ENCODE measurements at regions not wholly inside any gene's neighbourhood (a gene's known extent, or its start where the extent isn't known, plus 50 kb on each side); places are given as distances from the start of the nearest gene placed in this dataset.

DNA sequence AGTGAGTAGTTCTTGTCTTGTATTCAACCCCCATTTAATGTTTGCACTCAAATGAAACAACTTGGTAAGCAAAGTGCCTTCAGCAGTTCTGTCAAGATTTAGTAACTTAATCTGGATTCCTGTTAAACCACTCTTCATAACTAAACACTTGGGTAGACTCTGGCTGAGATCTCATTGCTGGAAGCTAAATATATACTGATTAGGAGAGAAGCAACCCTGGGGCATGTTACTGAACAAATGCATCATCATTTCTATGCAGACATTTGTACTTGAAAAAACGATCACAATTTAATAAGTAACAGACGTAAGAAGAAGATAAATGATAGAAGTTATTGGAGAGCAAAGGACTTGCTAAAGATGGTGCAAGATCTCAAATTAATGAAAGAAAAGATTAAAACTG lies 308.4 kb upstream of the POM121L12 start:
- Mint-ChIP-seq H3K9me3 (no peaks in the 10 kb centered on the region), H3K36me3 (ENCODE audit: low read depth) (no peaks in the 10 kb centered on the region), H3K27ac (no peak overlapping the region), H3K4me1 (no peaks in the 10 kb centered on the region), H3K27me3 (ENCODE audit: low read depth) (no peaks in the 10 kb centered on the region), H3K4me3 (no peak overlapping the region)
- TF ChIP-seq, protein P1, sequence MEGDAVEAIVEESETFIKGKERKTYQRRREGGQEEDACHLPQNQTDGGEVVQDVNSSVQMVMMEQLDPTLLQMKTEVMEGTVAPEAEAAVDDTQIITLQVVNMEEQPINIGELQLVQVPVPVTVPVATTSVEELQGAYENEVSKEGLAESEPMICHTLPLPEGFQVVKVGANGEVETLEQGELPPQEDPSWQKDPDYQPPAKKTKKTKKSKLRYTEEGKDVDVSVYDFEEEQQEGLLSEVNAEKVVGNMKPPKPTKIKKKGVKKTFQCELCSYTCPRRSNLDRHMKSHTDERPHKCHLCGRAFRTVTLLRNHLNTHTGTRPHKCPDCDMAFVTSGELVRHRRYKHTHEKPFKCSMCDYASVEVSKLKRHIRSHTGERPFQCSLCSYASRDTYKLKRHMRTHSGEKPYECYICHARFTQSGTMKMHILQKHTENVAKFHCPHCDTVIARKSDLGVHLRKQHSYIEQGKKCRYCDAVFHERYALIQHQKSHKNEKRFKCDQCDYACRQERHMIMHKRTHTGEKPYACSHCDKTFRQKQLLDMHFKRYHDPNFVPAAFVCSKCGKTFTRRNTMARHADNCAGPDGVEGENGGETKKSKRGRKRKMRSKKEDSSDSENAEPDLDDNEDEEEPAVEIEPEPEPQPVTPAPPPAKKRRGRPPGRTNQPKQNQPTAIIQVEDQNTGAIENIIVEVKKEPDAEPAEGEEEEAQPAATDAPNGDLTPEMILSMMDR (IDR thresholded peaks at IDR 0.05; ENCODE audit: unreplicated experiment in 3 of 3): no peak

DNA sequence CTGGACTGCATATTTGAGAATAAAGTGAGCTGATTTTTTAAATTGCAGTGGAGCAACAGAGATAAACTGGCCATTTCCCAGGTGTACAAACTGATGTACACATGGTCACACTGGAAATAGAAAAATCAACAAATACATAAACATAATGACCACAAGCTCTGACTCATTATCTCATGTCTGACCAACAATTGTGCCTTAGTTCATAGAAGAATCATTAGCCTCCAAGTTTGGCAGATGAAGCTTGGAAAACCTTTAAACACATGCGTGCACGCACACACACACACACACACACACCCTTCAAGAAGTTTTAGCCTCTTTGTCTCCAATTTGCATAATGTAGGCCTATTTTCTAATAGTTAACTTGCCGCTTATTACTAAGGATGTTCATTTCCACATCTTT lies 308.9 kb upstream of the POM121L12 start:
- no peak overlapping the region for H3K4me3 Mint-ChIP-seq
- H3K4me1 Mint-ChIP-seq: no peaks in the 10 kb centered on the region
- no peaks in the 10 kb centered on the region for H3K36me3 Mint-ChIP-seq (ENCODE audit: low read depth)
- no peak overlapping the region for H3K27ac Mint-ChIP-seq
- H3K9me3 Mint-ChIP-seq: no peaks in the 10 kb centered on the region
- TF ChIP-seq, protein P1 (IDR thresholded peaks at IDR 0.05; ENCODE audit: unreplicated experiment in 3 of 3): no peak
- no peaks in the 10 kb centered on the region for H3K27me3 Mint-ChIP-seq (ENCODE audit: low read depth)

DNA sequence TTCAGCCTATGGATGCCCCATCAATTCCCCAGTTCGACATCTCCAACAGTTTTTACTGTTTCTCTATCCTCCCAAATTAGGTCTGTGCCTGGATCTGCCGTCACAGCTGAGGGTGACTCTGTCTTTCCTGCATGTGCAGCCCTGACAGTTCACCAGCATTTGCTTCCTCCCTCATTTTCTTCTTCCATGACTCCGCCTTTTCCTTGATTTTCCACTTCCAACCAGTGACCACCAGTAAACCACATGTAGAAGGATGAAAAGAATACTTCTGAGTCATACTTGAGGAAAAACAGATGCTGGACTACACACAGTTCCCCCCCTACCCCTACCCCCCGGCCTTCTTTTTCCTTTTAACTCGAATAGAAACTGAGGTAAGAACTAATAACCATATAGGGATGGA lies 311.8 kb upstream of the POM121L12 start:
- Mint-ChIP-seq H3K9me3 (no peaks in the 10 kb centered on the region), H3K4me3 (no peak overlapping the region), H3K27me3 (ENCODE audit: low read depth) (no peaks in the 10 kb centered on the region), H3K27ac (no peak overlapping the region), H3K4me1 (no peaks in the 10 kb centered on the region), H3K36me3 (ENCODE audit: low read depth) (no peaks in the 10 kb centered on the region)
- TF ChIP-seq, protein P1 (IDR thresholded peaks at IDR 0.05; ENCODE audit: unreplicated experiment in 3 of 3): no peak

DNA sequence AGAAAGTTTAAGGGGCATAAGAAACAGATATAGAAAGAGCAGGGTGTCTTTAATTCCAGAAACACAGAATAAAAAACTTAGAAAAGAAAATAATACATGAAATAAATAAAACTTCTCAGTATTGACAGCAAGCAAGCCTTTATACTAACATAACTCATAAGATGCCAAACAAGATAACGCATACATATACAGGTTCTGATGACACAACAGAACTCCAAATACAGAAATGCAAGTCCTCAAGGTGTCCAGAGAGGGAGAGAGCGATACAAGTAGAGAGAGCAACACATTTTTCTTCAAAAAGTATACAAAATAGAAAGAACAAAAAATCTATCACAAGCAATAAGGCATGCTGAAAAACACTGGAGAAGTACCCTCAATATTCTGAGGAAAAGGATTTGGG lies 314.6 kb upstream of the POM121L12 start:
- TF ChIP-seq, protein P1 (IDR thresholded peaks at IDR 0.05; ENCODE audit: unreplicated experiment in 3 of 3): no peak
- no peaks in the 10 kb centered on the region for H3K4me1 Mint-ChIP-seq
- no peak overlapping the region for H3K27ac Mint-ChIP-seq
- no peaks in the 10 kb centered on the region for H3K27me3 Mint-ChIP-seq (ENCODE audit: low read depth)
- no peaks in the 10 kb centered on the region for H3K9me3 Mint-ChIP-seq
- no peaks in the 10 kb centered on the region for H3K36me3 Mint-ChIP-seq (ENCODE audit: low read depth)
- no peak overlapping the region for H3K4me3 Mint-ChIP-seq

DNA sequence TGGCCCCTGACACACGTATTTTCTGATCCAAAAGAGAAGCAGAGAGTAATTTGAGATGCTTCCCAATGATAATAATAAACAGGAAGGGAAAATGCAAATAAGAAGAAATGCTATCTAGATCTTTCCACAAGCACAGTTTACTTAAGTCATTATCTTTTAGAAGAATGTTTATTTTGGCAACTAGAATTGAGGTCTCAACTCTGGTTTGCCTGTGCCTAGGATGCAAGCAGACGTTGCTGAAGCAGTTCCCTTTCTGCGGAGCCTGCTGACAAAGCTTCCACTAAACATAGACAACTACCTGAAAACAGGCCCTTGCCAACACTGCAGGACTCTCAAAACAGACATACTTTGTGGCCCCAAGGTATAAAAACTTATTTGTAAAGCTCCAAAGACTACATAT lies 315.8 kb upstream of the POM121L12 start:
- Mint-ChIP-seq H3K36me3 (ENCODE audit: low read depth) (no peaks in the 10 kb centered on the region), H3K27me3 (ENCODE audit: low read depth) (no peaks in the 10 kb centered on the region), H3K4me3 (no peak overlapping the region), H3K27ac (no peak overlapping the region), H3K9me3 (no peaks in the 10 kb centered on the region), H3K4me1 (no peaks in the 10 kb centered on the region)
- TF ChIP-seq, protein P1 (IDR thresholded peaks at IDR 0.05; ENCODE audit: unreplicated experiment in 3 of 3): no peak

DNA sequence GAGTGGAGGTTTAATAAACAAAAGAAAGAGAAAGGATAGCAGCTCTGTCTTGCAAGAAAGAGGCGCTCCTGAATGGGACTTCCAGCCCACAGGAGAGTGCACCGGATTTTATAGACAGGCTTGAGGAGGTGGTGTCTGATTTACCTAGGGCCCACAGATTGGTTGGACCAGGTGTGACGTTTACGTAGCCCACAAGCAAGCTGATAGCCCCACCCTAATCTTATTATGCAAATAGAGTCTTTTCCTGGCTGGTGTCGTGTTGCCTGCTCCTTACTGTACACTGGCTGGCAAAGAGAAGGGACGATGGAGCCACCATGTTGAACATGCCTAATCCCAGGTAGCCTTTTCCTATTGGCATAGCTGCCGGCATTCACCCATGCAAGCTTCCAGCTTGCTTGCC lies 319.7 kb upstream of the POM121L12 start:
- Mint-ChIP-seq H3K4me1 (no peaks in the 10 kb centered on the region), H3K9me3 (peaks cover 12% of the 10 kb centered on the region), H3K4me3 (no peak overlapping the region), H3K27me3 (ENCODE audit: low read depth) (no peaks in the 10 kb centered on the region), H3K36me3 (ENCODE audit: low read depth) (no peaks in the 10 kb centered on the region), H3K27ac (peak overlapping the region in 2 of 3 experiments; percentile 10 to 35)
- TF ChIP-seq, protein P1 (IDR thresholded peaks at IDR 0.05; ENCODE audit: unreplicated experiment in 3 of 3): no peak
